ENCODE measurements at regions not wholly inside any gene's neighbourhood (a gene's known extent, or its start where the extent isn't known, plus 50 kb on each side); places are given as distances from the start of the nearest gene placed in this dataset.
"Not testable (repeated sequence)": the region's sequence is repeated elsewhere in the genome, so short reads cannot be mapped to it uniquely, and the experiment has no call there.

- no peak for DNase-seq
- TF ChIP-seq EZH2 (IDR thresholded peaks at IDR 0.05; ENCODE audit: low read length, unreplicated experiment) (no peak), EZH2phosphoT487 (IDR thresholded peaks at IDR 0.05; ENCODE audit: borderline replicate concordance, low read length) (no peak)
- TF ChIP-seq, protein P1, sequence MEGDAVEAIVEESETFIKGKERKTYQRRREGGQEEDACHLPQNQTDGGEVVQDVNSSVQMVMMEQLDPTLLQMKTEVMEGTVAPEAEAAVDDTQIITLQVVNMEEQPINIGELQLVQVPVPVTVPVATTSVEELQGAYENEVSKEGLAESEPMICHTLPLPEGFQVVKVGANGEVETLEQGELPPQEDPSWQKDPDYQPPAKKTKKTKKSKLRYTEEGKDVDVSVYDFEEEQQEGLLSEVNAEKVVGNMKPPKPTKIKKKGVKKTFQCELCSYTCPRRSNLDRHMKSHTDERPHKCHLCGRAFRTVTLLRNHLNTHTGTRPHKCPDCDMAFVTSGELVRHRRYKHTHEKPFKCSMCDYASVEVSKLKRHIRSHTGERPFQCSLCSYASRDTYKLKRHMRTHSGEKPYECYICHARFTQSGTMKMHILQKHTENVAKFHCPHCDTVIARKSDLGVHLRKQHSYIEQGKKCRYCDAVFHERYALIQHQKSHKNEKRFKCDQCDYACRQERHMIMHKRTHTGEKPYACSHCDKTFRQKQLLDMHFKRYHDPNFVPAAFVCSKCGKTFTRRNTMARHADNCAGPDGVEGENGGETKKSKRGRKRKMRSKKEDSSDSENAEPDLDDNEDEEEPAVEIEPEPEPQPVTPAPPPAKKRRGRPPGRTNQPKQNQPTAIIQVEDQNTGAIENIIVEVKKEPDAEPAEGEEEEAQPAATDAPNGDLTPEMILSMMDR (conservative IDR thresholded peaks at IDR 0.05; ENCODE audit: low read depth, low read length) = no peak
Measured at GRCh38 chr3:86379280-86379679, 611.7 kb downstream of the VGLL3 start.

GRCh38 chr3:86378829-86379228 lies 612.1 kb downstream of the VGLL3 start:
- Histone ChIP-seq H3K4me3 (ENCODE audit: low read length) (no peak overlapping the region), H3K4me1 (ENCODE audit: insufficient read depth, low read length) (no peaks in the 10 kb centered on the region), H3F3A (ENCODE audit: low read length, unreplicated experiment) (no peaks in the 10 kb centered on the region), H3K9me3 (ENCODE audit: low read length) (no peaks in the 10 kb centered on the region), H3K9me2 (replicated peaks; ENCODE audit: low read length) (no peaks in the 10 kb centered on the region), H2AFZ (ENCODE audit: low read length) (no peak overlapping the region), H3K27ac (ENCODE audit: low read length) (no peak overlapping the region), H3K4me2 (ENCODE audit: low read length) (no peak overlapping the region), H3K79me2 (ENCODE audit: low read length) (no peaks in the 10 kb centered on the region), H3K9ac (ENCODE audit: low read length) (no peak overlapping the region), H3K36me3 (ENCODE audit: low read depth, low read length) (no peaks in the 10 kb centered on the region), H4K20me1 (ENCODE audit: low read length) (no peaks in the 10 kb centered on the region), H3K27me3 (ENCODE audit: low read length) (no peaks in the 10 kb centered on the region)
- intact Hi-C loops (cut with micrococcal nuclease) = no loop called here
- CTCF ChIA-PET = no interaction called here
- no TSS peak for BruUV-seq (replicated peaks)
- ATAC-seq = no peak
- POLR2A ChIA-PET (ENCODE audit: unreplicated experiment) = no interaction called here
- DNase-seq = no peak
- no peak for TF ChIP-seq EZH2 (IDR thresholded peaks at IDR 0.05; ENCODE audit: low read length, unreplicated experiment)
- no peak for TF ChIP-seq EZH2phosphoT487 (IDR thresholded peaks at IDR 0.05; ENCODE audit: borderline replicate concordance, low read length)
- TF ChIP-seq, protein P1 (conservative IDR thresholded peaks at IDR 0.05; ENCODE audit: low read depth, low read length) = no peak

More at GRCh38 chr3:86379280-86379679, 611.7 kb downstream of the VGLL3 start:
- H3K4me2 ChIP-seq (ENCODE audit: low read length) = no peak overlapping the region
- H3K27me3 ChIP-seq (ENCODE audit: low read length) = no peaks in the 10 kb centered on the region
- no peaks in the 10 kb centered on the region for H3K79me2 ChIP-seq (ENCODE audit: low read length)
- no peak overlapping the region for H3K9ac ChIP-seq (ENCODE audit: low read length)
- ChIA-PET POLR2A (ENCODE audit: unreplicated experiment) (no interaction called here), CTCF (no interaction called here)
- no peak overlapping the region for H3K27ac ChIP-seq (ENCODE audit: low read length)
- intact Hi-C loops (cut with micrococcal nuclease) = no loop called here
- no peak for ATAC-seq
- no peaks in the 10 kb centered on the region for H3K9me2 ChIP-seq (replicated peaks; ENCODE audit: low read length)
- no peak overlapping the region for H2AFZ ChIP-seq (ENCODE audit: low read length)
- no peaks in the 10 kb centered on the region for H3K4me1 ChIP-seq (ENCODE audit: insufficient read depth, low read length)
- H3F3A ChIP-seq (ENCODE audit: low read length, unreplicated experiment) = no peaks in the 10 kb centered on the region
- H3K36me3 ChIP-seq (ENCODE audit: low read depth, low read length) = no peaks in the 10 kb centered on the region
- H4K20me1 ChIP-seq (ENCODE audit: low read length) = no peaks in the 10 kb centered on the region
- H3K4me3 ChIP-seq (ENCODE audit: low read length) = no peak overlapping the region
- BruUV-seq (replicated peaks) = no TSS peak
- H3K9me3 ChIP-seq (ENCODE audit: low read length) = no peaks in the 10 kb centered on the region

- H3K4me1 ChIP-seq (ENCODE audit: insufficient read depth, low read length); H3K9ac ChIP-seq (ENCODE audit: low read length); H3K9me3 ChIP-seq (ENCODE audit: low read length); DNase-seq; CTCF ChIA-PET; H3K9me2 ChIP-seq (replicated peaks; ENCODE audit: low read length); H3K4me3 ChIP-seq (ENCODE audit: low read length); H2AFZ ChIP-seq (ENCODE audit: low read length); POLR2A ChIA-PET (ENCODE audit: unreplicated experiment); H3K27me3 ChIP-seq (ENCODE audit: low read length); intact Hi-C loops (cut with micrococcal nuclease); H3F3A ChIP-seq (ENCODE audit: low read length, unreplicated experiment); H3K27ac ChIP-seq (ENCODE audit: low read length); H3K36me3 ChIP-seq (ENCODE audit: low read depth, low read length); ATAC-seq; BruUV-seq (replicated peaks); H3K4me2 ChIP-seq (ENCODE audit: low read length); H4K20me1 ChIP-seq (ENCODE audit: low read length); H3K79me2 ChIP-seq (ENCODE audit: low read length): not testable (repeated sequence)
Measured at GRCh38 chr3:86335566-86335965, 655.4 kb downstream of the VGLL3 start.
